Gastroesophageal sphincter (tissue), 3 donors: ENCODE measurements at regions not wholly inside any gene's neighbourhood (a gene's known extent, or its start where the extent isn't known, plus 50 kb on each side); places are given as distances from the start of the nearest gene placed in this dataset.
"Not testable (repeated sequence)": the region's sequence is repeated elsewhere in the genome, so short reads cannot be mapped to it uniquely, and the experiment has no call there.

Source experiments
- POLR2AphosphoS5 ChIP-seq: sonication (generic); formaldehyde crosslinking; IDR thresholded peaks from one replicate; pipeline ENCODE4 v1.6.1; 2017; ENCODE audit warnings: antibody characterized with exemption
- TF ChIP-seq, protein P1 (sequence below), 4 experiments: fragments of 200-600 bp in 2 of 4; fragments of 450-650 bp in 2 of 4; sonication (generic) in 1 of 4; IDR thresholded peaks; one replicate each; pipeline ENCODE4 v1.5.1; 2017 to 2019; ENCODE audit warnings: antibody characterized with exemption in 4 of 4, mild to moderate bottlenecking in 2 of 4, moderate library complexity in 2 of 4

DNA sequence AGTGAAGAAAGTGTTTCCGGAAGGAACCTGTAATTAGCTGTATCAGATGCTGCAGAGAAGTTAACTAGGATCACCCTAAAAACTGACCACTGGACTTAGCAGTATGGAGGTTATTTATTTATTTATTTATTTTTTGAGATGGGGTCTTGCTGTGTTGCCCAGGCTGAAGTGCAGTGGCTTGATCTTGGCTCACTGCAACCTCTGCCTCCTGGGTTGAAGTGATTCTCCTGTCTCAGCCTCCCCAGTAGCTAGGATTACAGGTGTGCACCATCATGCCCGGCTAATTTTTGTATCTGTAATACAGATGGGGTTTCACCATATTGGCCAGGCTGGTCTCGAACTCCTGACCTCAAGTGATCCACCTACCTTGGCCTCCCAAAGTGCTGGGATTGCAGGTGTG lies 156.6 kb upstream of the TBL1XR1 start:
- TF ChIP-seq, protein P1, sequence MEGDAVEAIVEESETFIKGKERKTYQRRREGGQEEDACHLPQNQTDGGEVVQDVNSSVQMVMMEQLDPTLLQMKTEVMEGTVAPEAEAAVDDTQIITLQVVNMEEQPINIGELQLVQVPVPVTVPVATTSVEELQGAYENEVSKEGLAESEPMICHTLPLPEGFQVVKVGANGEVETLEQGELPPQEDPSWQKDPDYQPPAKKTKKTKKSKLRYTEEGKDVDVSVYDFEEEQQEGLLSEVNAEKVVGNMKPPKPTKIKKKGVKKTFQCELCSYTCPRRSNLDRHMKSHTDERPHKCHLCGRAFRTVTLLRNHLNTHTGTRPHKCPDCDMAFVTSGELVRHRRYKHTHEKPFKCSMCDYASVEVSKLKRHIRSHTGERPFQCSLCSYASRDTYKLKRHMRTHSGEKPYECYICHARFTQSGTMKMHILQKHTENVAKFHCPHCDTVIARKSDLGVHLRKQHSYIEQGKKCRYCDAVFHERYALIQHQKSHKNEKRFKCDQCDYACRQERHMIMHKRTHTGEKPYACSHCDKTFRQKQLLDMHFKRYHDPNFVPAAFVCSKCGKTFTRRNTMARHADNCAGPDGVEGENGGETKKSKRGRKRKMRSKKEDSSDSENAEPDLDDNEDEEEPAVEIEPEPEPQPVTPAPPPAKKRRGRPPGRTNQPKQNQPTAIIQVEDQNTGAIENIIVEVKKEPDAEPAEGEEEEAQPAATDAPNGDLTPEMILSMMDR (IDR thresholded peaks at IDR 0.05) = not testable (repeated sequence)
- TF ChIP-seq POLR2AphosphoS5 = not testable (repeated sequence)
